GM21367 (cell line): ENCODE measurements at regions not wholly inside any gene's neighbourhood (a gene's known extent, or its start where the extent isn't known, plus 50 kb on each side); places are given as distances from the start of the nearest gene placed in this dataset.

Experiments used
- ATAC-seq: cut with Tn5 transposase; IDR thresholded peaks from one replicate; pipeline ENCODE4 v1.9.1; 2021; ENCODE audit not compliant: unreplicated experiment

GRCh38 chr4:108236264-108236663 lies 67.5 kb upstream of the LEF1 start:
- ATAC-seq, result no peak

- no peak for ATAC-seq
Measured at GRCh38 chr4:108227923-108228322, 59.2 kb upstream of the LEF1 start.

DNA sequence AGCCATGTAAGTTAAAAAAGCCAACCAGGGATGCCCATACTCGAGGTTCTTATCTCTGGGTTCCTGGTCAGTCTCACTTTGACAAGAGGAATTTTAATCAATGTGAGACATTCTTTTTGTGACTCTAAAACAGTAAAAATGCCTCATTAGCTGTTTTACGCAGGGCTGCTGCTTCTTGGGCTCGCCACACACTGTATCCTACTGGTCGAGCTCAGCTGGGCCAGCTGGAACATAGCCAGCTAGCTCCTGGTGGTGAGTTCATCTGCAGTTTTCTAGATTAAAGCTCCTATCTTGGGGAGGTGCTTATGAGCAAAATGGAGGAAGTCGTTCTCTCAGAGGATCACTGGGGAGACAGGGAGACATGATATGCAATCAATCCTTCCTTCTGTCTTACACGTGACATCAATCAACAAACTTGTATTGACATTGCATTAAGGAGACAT lies 55.9 kb upstream of the LEF1 start:
- ATAC-seq, result no peak

- no peak for ATAC-seq
Measured at GRCh38 chr4:108223313-108223712, 54.6 kb upstream of the LEF1 start.

- ATAC-seq, result no peak
Measured at GRCh38 chr4:108219998-108220397, 51.3 kb upstream of the LEF1 start.
